Mammary epithelial cell (primary cell): ENCODE measurements at regions not wholly inside any gene's neighbourhood (a gene's known extent, or its start where the extent isn't known, plus 50 kb on each side); places are given as distances from the start of the nearest gene placed in this dataset.

Source experiments
- CTCF ChIP-seq, 2 donors: IDR thresholded peaks in 1 of 2; conservative IDR thresholded peaks in 1 of 2; 2 replicates each; pipeline ENCODE4 v1.5.1; 2011 to 2012; ENCODE audit warnings: inconsistent platforms in 2 of 2, low read length in 2 of 2, mild to moderate bottlenecking in 2 of 2, control low read depth in 1 of 2, low read depth in 1 of 2; ENCODE audit not compliant: insufficient read depth in 1 of 2; ENCODE audit errors: extremely low read depth in 1 of 2
- EZH2 ChIP-seq: IDR thresholded peaks from 2 replicates; pipeline ENCODE4 v1.6.1; 2012; ENCODE audit warnings: low read length, inconsistent platforms, borderline replicate concordance

- no peak for TF ChIP-seq CTCF (conservative IDR thresholded peaks at IDR 0.05 in 1 of 2, IDR thresholded peaks at IDR 0.05 in 1 of 2; ENCODE audit: extremely low read depth in 1 of 2, insufficient read depth in 1 of 2, low read depth in 1 of 2, low read length in 2 of 2)
- no peak for TF ChIP-seq EZH2
Observed at GRCh38 chr3:118772547-118773011, 262.1 kb downstream of the IGSF11 start.
